OCI-LY7 (cell line): ENCODE measurements at regions not wholly inside any gene's neighbourhood (a gene's known extent, or its start where the extent isn't known, plus 50 kb on each side); places are given as distances from the start of the nearest gene placed in this dataset.

ENCODE experiments used
- BruUV-seq: library from RNA; stranded (reverse); fragments of 400-500 nt; replicated peaks from 2 replicates; lab custom pipeline; 2021; lab: Mats Ljungman, UMichigan
- CTCF ChIA-PET: fragments of 300-600 bp; sonication (Branson Sonifier 250); formaldehyde crosslinking; loops from one replicate; lab custom pipeline; 2022; ENCODE audit warnings: antibody characterized with exemption; ENCODE audit not compliant: unreplicated experiment; lab: Charles Lee
- POLR2A ChIA-PET: fragments of 300-600 bp; sonication (Branson Sonifier 250); formaldehyde crosslinking; loops from one replicate; lab custom pipeline; 2022; ENCODE audit warnings: antibody characterized with exemption; lab: Charles Lee
- DNase-seq: peaks from one replicate; pipeline ENCODE4 v3.0.0-alpha.2; 2015; ENCODE audit warnings: low spot score
- H2AFZ ChIP-seq: fragments of 200-600 bp; sonication (generic), shearing (Covaris generic); 2 replicates; pipeline ENCODE4 v1.6.1; 2014; ENCODE audit warnings: mild to moderate bottlenecking, antibody characterized with exemption, low read length, moderate library complexity
- H3K27ac ChIP-seq: fragments of 200-600 bp; sonication (generic); 2 replicates; pipeline ENCODE4 v1.5.1; 2014; ENCODE audit warnings: mixed run types, low read depth, mild to moderate bottlenecking, moderate library complexity, low read length, inconsistent platforms; ENCODE audit not compliant: poor library complexity, severe bottlenecking
- H3K36me3 ChIP-seq: fragments of 200-600 bp; sonication (generic); 2 replicates; pipeline ENCODE4 v1.6.1; 2014; ENCODE audit warnings: mild to moderate bottlenecking, antibody characterized with exemption, low read length, moderate library complexity, mixed read lengths; ENCODE audit not compliant: insufficient read depth
- H3K4me1 ChIP-seq: fragments of 200-600 bp; sonication (generic); 2 replicates; pipeline ENCODE4 v1.5.1; 2014; ENCODE audit warnings: mild to moderate bottlenecking, low read length; ENCODE audit not compliant: insufficient read depth, poor library complexity, severe bottlenecking
- H3K4me2 ChIP-seq: fragments of 200-600 bp; sonication (generic); 2 replicates; pipeline ENCODE4 v1.6.1; 2014; ENCODE audit warnings: mild to moderate bottlenecking, low read length
- H3K4me3 ChIP-seq: fragments of 200-600 bp; sonication (generic); 2 replicates; pipeline ENCODE4 v1.5.1; 2014; ENCODE audit warnings: mild to moderate bottlenecking, low read depth, low read length; ENCODE audit not compliant: poor library complexity, severe bottlenecking
- H3K79me2 ChIP-seq: fragments of 200-600 bp; sonication (generic); 2 replicates; pipeline ENCODE4 v1.6.1; 2016; ENCODE audit warnings: low read depth, mild to moderate bottlenecking, low read length, moderate library complexity, mixed read lengths; ENCODE audit not compliant: insufficient read depth
- H3K9me2 ChIP-seq: fragments of 200-600 bp; sonication (generic); 2 replicates; pipeline ENCODE4 v1.6.1; 2016; ENCODE audit warnings: mild to moderate bottlenecking, low read length, mixed read lengths; ENCODE audit not compliant: insufficient read depth
- H3K9me3 ChIP-seq: fragments of 200-600 bp; sonication (generic); 2 replicates; pipeline ENCODE4 v1.6.1; 2014; ENCODE audit warnings: mild to moderate bottlenecking, mixed run types, low read length, mixed read lengths
- H4K20me1 ChIP-seq: fragments of 200-600 bp; sonication (generic); 2 replicates; pipeline ENCODE4 v1.6.1; 2014; ENCODE audit warnings: mild to moderate bottlenecking, antibody characterized with exemption, low read length, moderate library complexity, mixed read lengths; ENCODE audit not compliant: insufficient read depth
- CTCF ChIP-seq: fragments of 200-600 bp; sonication (generic); conservative IDR thresholded peaks from 2 replicates; pipeline ENCODE4 v1.5.1; 2014; ENCODE audit warnings: mild to moderate bottlenecking, antibody characterized with exemption, low read length, moderate library complexity, mixed read lengths
- EZH2phosphoT487 ChIP-seq: fragments of 200-600 bp; sonication (generic); IDR thresholded peaks from 2 replicates; pipeline ENCODE4 v1.6.1; 2018; ENCODE audit warnings: low read depth, borderline replicate concordance, mild to moderate bottlenecking, mixed run types, antibody characterized with exemption, low read length, moderate library complexity, mixed read lengths
- intact Hi-C: fragments of 100-400 bp; cut with micrococcal nuclease; formaldehyde crosslinking; loops from one replicate; pipeline ENCODE4 v1.10.0; 2022; ENCODE audit not compliant: unreplicated experiment

GRCh38 chr10:4063717-4064116 is 278.7 kb upstream of the KLF6 start:
- intact Hi-C loops: no loop called here
- CTCF ChIA-PET: no interaction called here
- POLR2A ChIA-PET: no interaction called here
- Histone ChIP-seq H3K79me2 (no peaks in the 10 kb centered on the region), H3K9me2 (no peaks in the 10 kb centered on the region), H4K20me1 (no peaks in the 10 kb centered on the region), H3K4me1 (peaks cover 16% of the 10 kb centered on the region), H3K4me3 (no peak overlapping the region), H3K9me3 (no peaks in the 10 kb centered on the region), H3K27ac (no peak overlapping the region), H3K4me2 (no peak overlapping the region), H3K36me3 (no peaks in the 10 kb centered on the region), H2AFZ (no peak overlapping the region)
- no TSS peak for BruUV-seq
- no peak for DNase-seq
- TF ChIP-seq EZH2phosphoT487 (no peak), CTCF (no peak)

- Histone ChIP-seq H3K9me3 (no peaks in the 10 kb centered on the region), H3K79me2 (no peaks in the 10 kb centered on the region), H2AFZ (no peak overlapping the region), H4K20me1 (no peaks in the 10 kb centered on the region), H3K4me3 (no peak overlapping the region), H3K27ac (no peak overlapping the region), H3K4me1 (peaks cover 16% of the 10 kb centered on the region), H3K4me2 (no peak overlapping the region), H3K9me2 (no peaks in the 10 kb centered on the region), H3K36me3 (no peaks in the 10 kb centered on the region)
- TF ChIP-seq CTCF: no peak
- no peak for TF ChIP-seq EZH2phosphoT487
- no peak for DNase-seq
- BruUV-seq: no TSS peak
- ChIA-PET POLR2A (interaction anchor here (0.6 kb wide), 1 partner anchor 9 kb away, joined by 4 read pairs; no protein-coding TSS in a partner anchor), CTCF (no interaction called here)
- intact Hi-C loops: no loop called here
Measured at GRCh38 chr10:4062751-4063150, 277.7 kb upstream of the KLF6 start.

GRCh38 chr10:4062072-4062471 is 277.1 kb upstream of the KLF6 start:
- no peak for DNase-seq
- intact Hi-C loops: no loop called here
- ChIA-PET POLR2A (interaction anchor here (0.6 kb wide), 1 partner anchor 10 kb away, joined by 4 read pairs; no protein-coding TSS in a partner anchor), CTCF (no interaction called here)
- no peak for TF ChIP-seq EZH2phosphoT487
- no peak for TF ChIP-seq CTCF
- H3K79me2 ChIP-seq: no peaks in the 10 kb centered on the region
- no peak overlapping the region for H3K4me2 ChIP-seq
- H3K36me3 ChIP-seq: no peaks in the 10 kb centered on the region
- H3K27ac ChIP-seq: no peak overlapping the region
- no peak overlapping the region for H3K4me3 ChIP-seq
- H2AFZ ChIP-seq: no peak overlapping the region
- H3K9me3 ChIP-seq: no peaks in the 10 kb centered on the region
- no peaks in the 10 kb centered on the region for H4K20me1 ChIP-seq
- BruUV-seq: no TSS peak
- peaks cover 16% of the 10 kb centered on the region for H3K4me1 ChIP-seq
- no peaks in the 10 kb centered on the region for H3K9me2 ChIP-seq
